NCI-H1417 treated with DMSO at 0.1 percent for 48 hours (cell line): ENCODE measurements at regions not wholly inside any gene's neighbourhood (a gene's known extent, or its start where the extent isn't known, plus 50 kb on each side); places are given as distances from the start of the nearest gene placed in this dataset.
"Not testable (repeated sequence)": the region's sequence is repeated elsewhere in the genome, so short reads cannot be mapped to it uniquely, and the experiment has no call there.

ENCODE experiments used
- DNase-seq: peaks from one replicate; lab custom pipeline; 2025; lab: John Stamatoyannopoulos, UW

- DNase-seq = no peak
Observed at GRCh38 chr20:4358552-4358951, 109.5 kb upstream of the ADRA1D start.

- DNase-seq = no peak
Observed at GRCh38 chr20:4352348-4352747, 103.3 kb upstream of the ADRA1D start.

GRCh38 chr20:4350096-4350495, 101.0 kb upstream of the ADRA1D start:
- DNase-seq = no peak

- no peak for DNase-seq
Observed at GRCh38 chr20:4344670-4345069, 95.6 kb upstream of the ADRA1D start.

- DNase-seq = no peak
Observed at GRCh38 chr20:4342609-4343008, 93.5 kb upstream of the ADRA1D start.

GRCh38 chr20:4341804-4342485, 92.9 kb upstream of the ADRA1D start:
- DNase-seq = no peak

GRCh38 chr20:4335722-4336121, 86.6 kb upstream of the ADRA1D start:
- DNase-seq = no peak

GRCh38 chr20:4332121-4332860, 83.2 kb upstream of the ADRA1D start:
- DNase-seq = no peak

- DNase-seq = no peak
Observed at GRCh38 chr20:4330011-4330410, 80.9 kb upstream of the ADRA1D start.

- no peak for DNase-seq
Observed at GRCh38 chr20:4329232-4329631, 80.1 kb upstream of the ADRA1D start.

- no peak for DNase-seq
Observed at GRCh38 chr20:4328541-4328940, 79.5 kb upstream of the ADRA1D start.

- no peak for DNase-seq
Observed at GRCh38 chr20:4327956-4328355, 78.9 kb upstream of the ADRA1D start.

- no peak for DNase-seq
Observed at GRCh38 chr20:4326195-4327065, 77.3 kb upstream of the ADRA1D start.

GRCh38 chr20:4325548-4326187, 76.6 kb upstream of the ADRA1D start:
- no peak for DNase-seq

GRCh38 chr20:4324611-4325243, 75.6 kb upstream of the ADRA1D start:
- DNase-seq = no peak

GRCh38 chr20:4322499-4322898, 73.4 kb upstream of the ADRA1D start:
- no peak for DNase-seq

- no peak for DNase-seq
Observed at GRCh38 chr20:4320291-4320690, 71.2 kb upstream of the ADRA1D start.

- DNase-seq = no peak
Observed at GRCh38 chr20:4318891-4319290, 69.8 kb upstream of the ADRA1D start.

GRCh38 chr20:4310616-4311015, 61.5 kb upstream of the ADRA1D start:
- not testable (repeated sequence) for DNase-seq

GRCh38 chr20:4306206-4306605, 57.1 kb upstream of the ADRA1D start:
- DNase-seq = no peak

- no peak for DNase-seq
Observed at GRCh38 chr20:4305091-4305490, 56.0 kb upstream of the ADRA1D start.

GRCh38 chr20:4304601-4305000, 55.5 kb upstream of the ADRA1D start:
- DNase-seq = no peak
